HG03457 (cell line): ENCODE measurements at regions not wholly inside any gene's neighbourhood (a gene's known extent, or its start where the extent isn't known, plus 50 kb on each side); places are given as distances from the start of the nearest gene placed in this dataset.
"Not testable (repeated sequence)": the region's sequence is repeated elsewhere in the genome, so short reads cannot be mapped to it uniquely, and the experiment has no call there.

ENCODE experiments used
- ATAC-seq: cut with Tn5 transposase; IDR thresholded peaks from one replicate; pipeline ENCODE4 v1.9.1; 2021; ENCODE audit warnings: moderate number of reproducible peaks; ENCODE audit not compliant: unreplicated experiment

- no peak for ATAC-seq
Measured at GRCh38 chr2:2734308-2734707, 403.2 kb upstream of the MYT1L start.

- no peak for ATAC-seq
Measured at GRCh38 chr2:2733818-2734217, 402.7 kb upstream of the MYT1L start.

- no peak for ATAC-seq
Measured at GRCh38 chr2:2732331-2733119, 401.4 kb upstream of the MYT1L start.

- no peak for ATAC-seq
Measured at GRCh38 chr2:2731816-2732284, 400.8 kb upstream of the MYT1L start.

GRCh38 chr2:2731101-2731815, 400.2 kb upstream of the MYT1L start:
- ATAC-seq, result no peak

GRCh38 chr2:2730301-2730833, 399.3 kb upstream of the MYT1L start:
- no peak for ATAC-seq

- ATAC-seq, result no peak
Measured at GRCh38 chr2:2729246-2729645, 398.2 kb upstream of the MYT1L start.

- ATAC-seq, result no peak
Measured at GRCh38 chr2:2728635-2729034, 397.6 kb upstream of the MYT1L start.

- ATAC-seq, result no peak
Measured at GRCh38 chr2:2727876-2728511, 396.9 kb upstream of the MYT1L start.

GRCh38 chr2:2726163-2726562, 395.1 kb upstream of the MYT1L start:
- ATAC-seq, result no peak

- no peak for ATAC-seq
Measured at GRCh38 chr2:2723064-2723463, 392.0 kb upstream of the MYT1L start.

GRCh38 chr2:2721296-2721835, 390.3 kb upstream of the MYT1L start:
- no peak for ATAC-seq

GRCh38 chr2:2720806-2721205, 389.7 kb upstream of the MYT1L start:
- not testable (repeated sequence) for ATAC-seq

- no peak for ATAC-seq
Measured at GRCh38 chr2:2720351-2720750, 389.3 kb upstream of the MYT1L start.

GRCh38 chr2:2719781-2720180, 388.7 kb upstream of the MYT1L start:
- ATAC-seq, result no peak

- no peak for ATAC-seq
Measured at GRCh38 chr2:2719015-2719414, 387.9 kb upstream of the MYT1L start.

- no peak for ATAC-seq
Measured at GRCh38 chr2:2717406-2717805, 386.3 kb upstream of the MYT1L start.

- no peak for ATAC-seq
Measured at GRCh38 chr2:2716771-2717170, 385.7 kb upstream of the MYT1L start.

- ATAC-seq, result no peak
Measured at GRCh38 chr2:2715036-2715818, 384.2 kb upstream of the MYT1L start.

- no peak for ATAC-seq
Measured at GRCh38 chr2:2714408-2714807, 383.3 kb upstream of the MYT1L start.

- no peak for ATAC-seq
Measured at GRCh38 chr2:2709431-2709770, 378.3 kb upstream of the MYT1L start.
